HEK293 (cell line): ENCODE measurements at regions not wholly inside any gene's neighbourhood (a gene's known extent, or its start where the extent isn't known, plus 50 kb on each side); places are given as distances from the start of the nearest gene placed in this dataset.

Source experiments
- CTCF ChIA-PET: fragments of 350-600 bp; formaldehyde crosslinking; extraction: SDS; loops from one replicate; lab custom pipeline; 2021; ENCODE audit warnings: antibody characterized with exemption; lab: Yijun Ruan, JAX
- POLR2A ChIA-PET: fragments of 300-600 bp; formaldehyde crosslinking; extraction: SDS; loops from one replicate; lab custom pipeline; 2020; ENCODE audit warnings: antibody characterized with exemption, inconsistent platforms; lab: Yijun Ruan, JAX
- H3K27ac ChIP-seq: fragments of 200-500 bp; sonication (Bioruptor generic); 2 replicates; pipeline ENCODE4 v1.5.1; 2014; ENCODE audit warnings: low read depth, low read length, control low read depth, inconsistent platforms; ENCODE audit errors: extremely low read depth
- H3K36me3 ChIP-seq, 2 experiments: fragments of 200-500 bp in 1 of 2; sonication (Bioruptor generic) in 1 of 2; 1 replicate in 1 of 2; 2 replicates in 1 of 2; pipeline ENCODE4 v1.5.1; 2014 to 2017; ENCODE audit warnings: inconsistent platforms in 2 of 2, low read length in 2 of 2; ENCODE audit not compliant: control insufficient read depth in 2 of 2, insufficient read depth in 1 of 2
- H3K4me1 ChIP-seq: fragments of 200-500 bp; sonication (Bioruptor generic); 2 replicates; pipeline ENCODE4 v1.5.1; 2014; ENCODE audit warnings: mild to moderate bottlenecking, low read length, inconsistent platforms; ENCODE audit not compliant: control insufficient read depth, insufficient read depth
- H3K4me3 ChIP-seq: 2 replicates; pipeline ENCODE4 v1.5.1; 2011; ENCODE audit warnings: low read depth, mild to moderate bottlenecking, control low read depth, low read length, moderate library complexity
- H3K9me3 ChIP-seq: fragments of 200-500 bp; sonication (Bioruptor generic); 2 replicates; pipeline ENCODE4 v1.5.1; 2014; ENCODE audit warnings: low read depth, low read length, inconsistent platforms; ENCODE audit not compliant: control insufficient read depth, insufficient read depth
- OVOL3 ChIP-seq: fragments of 450-650 bp; formaldehyde crosslinking; IDR thresholded peaks from 2 replicates; pipeline ENCODE4 v1.5.1; 2016; ENCODE audit warnings: missing biosample characterization, missing genetic modification characterization
- SCRT1 ChIP-seq: fragments of 450-650 bp; formaldehyde crosslinking; IDR thresholded peaks from 2 replicates; pipeline ENCODE4 v1.5.1; 2016; ENCODE audit warnings: missing biosample characterization, missing genetic modification characterization, borderline replicate concordance
- SETDB1 ChIP-seq: IDR thresholded peaks from one replicate; pipeline ENCODE4 v1.6.1; 2017; ENCODE audit warnings: mild to moderate bottlenecking, low read length, moderate library complexity, mixed read lengths; ENCODE audit not compliant: insufficient read length
- TRIM28 ChIP-seq: IDR thresholded peaks from 2 replicates; pipeline ENCODE4 v1.6.1; 2011; ENCODE audit warnings: low read length, control low read depth, borderline replicate concordance
- YY1 ChIP-seq: fragments of 450-650 bp; formaldehyde crosslinking; IDR thresholded peaks from 2 replicates; pipeline ENCODE4 v1.5.1; 2018; ENCODE audit warnings: missing biosample characterization, missing genetic modification characterization
- ZBTB20 ChIP-seq: fragments of 450-650 bp; formaldehyde crosslinking; IDR thresholded peaks from 2 replicates; pipeline ENCODE4 v1.5.1; 2016; ENCODE audit warnings: missing biosample characterization, missing genetic modification characterization
- ZBTB21 ChIP-seq: fragments of 450-650 bp; formaldehyde crosslinking; IDR thresholded peaks from 2 replicates; pipeline ENCODE4 v1.5.1; 2017; ENCODE audit warnings: missing biosample characterization, missing genetic modification characterization
- ZNF155 ChIP-seq: fragments of 450-650 bp; formaldehyde crosslinking; IDR thresholded peaks from 2 replicates; pipeline ENCODE4 v1.5.1; 2016; ENCODE audit warnings: missing biosample characterization, missing genetic modification characterization
- ZNF529 ChIP-seq: fragments of 450-650 bp; formaldehyde crosslinking; IDR thresholded peaks from 2 replicates; pipeline ENCODE4 v1.5.1; 2017; ENCODE audit warnings: missing genetic modification characterization, missing biosample characterization; ENCODE audit not compliant: insufficient replicate concordance
- ZNF530 ChIP-seq: fragments of 450-650 bp; formaldehyde crosslinking; IDR thresholded peaks from 2 replicates; pipeline ENCODE4 v1.5.1; 2016; ENCODE audit warnings: low read depth, missing biosample characterization, missing genetic modification characterization
- ZNF544 ChIP-seq: fragments of 450-650 bp; formaldehyde crosslinking; IDR thresholded peaks from 2 replicates; pipeline ENCODE4 v1.5.0; 2017; ENCODE audit warnings: missing biosample characterization, missing genetic modification characterization
- ZNF549 ChIP-seq: fragments of 450-650 bp; IDR thresholded peaks from 2 replicates; pipeline ENCODE4 v1.5.1; 2018; ENCODE audit warnings: missing biosample characterization, missing genetic modification characterization, mild to moderate bottlenecking, inconsistent platforms, moderate library complexity
- ZNF555 ChIP-seq: fragments of 450-650 bp; formaldehyde crosslinking; conservative IDR thresholded peaks from 2 replicates; pipeline ENCODE4 v1.5.1; 2017; ENCODE audit warnings: missing biosample characterization, mild to moderate bottlenecking, missing genetic modification characterization, inconsistent platforms
- ZNF596 ChIP-seq: fragments of 450-650 bp; IDR thresholded peaks from 2 replicates; pipeline ENCODE4 v1.5.0; 2018; ENCODE audit warnings: missing biosample characterization, mild to moderate bottlenecking, missing genetic modification characterization, moderate library complexity
- ZNF701 ChIP-seq: fragments of 450-650 bp; formaldehyde crosslinking; IDR thresholded peaks from 2 replicates; pipeline ENCODE4 v1.5.1; 2016; ENCODE audit warnings: missing biosample characterization, missing genetic modification characterization
- ZNF792 ChIP-seq: fragments of 450-650 bp; formaldehyde crosslinking; IDR thresholded peaks from 2 replicates; pipeline ENCODE4 v1.5.1; 2016; ENCODE audit warnings: missing biosample characterization, missing genetic modification characterization
- TF ChIP-seq, protein P1 (sequence below): fragments of 450-650 bp; formaldehyde crosslinking; IDR thresholded peaks from 2 replicates; pipeline ENCODE4 v1.5.1; 2016; ENCODE audit warnings: missing biosample characterization, missing genetic modification characterization
- TF ChIP-seq, protein P2 (sequence below): fragments of 450-650 bp; formaldehyde crosslinking; IDR thresholded peaks from 2 replicates; pipeline ENCODE4 v1.5.1; 2016; ENCODE audit warnings: missing biosample characterization, missing genetic modification characterization, low read depth

GRCh38 chr9:115943431-115944165, 210.0 kb upstream of the PAPPA start (continued):
- TF ChIP-seq, protein P1, sequence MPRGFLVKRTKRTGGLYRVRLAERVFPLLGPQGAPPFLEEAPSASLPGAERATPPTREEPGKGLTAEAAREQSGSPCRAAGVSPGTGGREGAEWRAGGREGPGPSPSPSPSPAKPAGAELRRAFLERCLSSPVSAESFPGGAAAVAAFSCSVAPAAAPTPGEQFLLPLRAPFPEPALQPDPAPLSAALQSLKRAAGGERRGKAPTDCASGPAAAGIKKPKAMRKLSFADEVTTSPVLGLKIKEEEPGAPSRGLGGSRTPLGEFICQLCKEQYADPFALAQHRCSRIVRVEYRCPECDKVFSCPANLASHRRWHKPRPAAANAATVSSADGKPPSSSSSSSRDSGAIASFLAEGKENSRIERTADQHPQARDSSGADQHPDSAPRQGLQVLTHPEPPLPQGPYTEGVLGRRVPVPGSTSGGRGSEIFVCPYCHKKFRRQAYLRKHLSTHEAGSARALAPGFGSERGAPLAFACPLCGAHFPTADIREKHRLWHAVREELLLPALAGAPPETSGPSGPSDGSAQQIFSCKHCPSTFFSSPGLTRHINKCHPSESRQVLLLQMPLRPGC = no peak

DNA sequence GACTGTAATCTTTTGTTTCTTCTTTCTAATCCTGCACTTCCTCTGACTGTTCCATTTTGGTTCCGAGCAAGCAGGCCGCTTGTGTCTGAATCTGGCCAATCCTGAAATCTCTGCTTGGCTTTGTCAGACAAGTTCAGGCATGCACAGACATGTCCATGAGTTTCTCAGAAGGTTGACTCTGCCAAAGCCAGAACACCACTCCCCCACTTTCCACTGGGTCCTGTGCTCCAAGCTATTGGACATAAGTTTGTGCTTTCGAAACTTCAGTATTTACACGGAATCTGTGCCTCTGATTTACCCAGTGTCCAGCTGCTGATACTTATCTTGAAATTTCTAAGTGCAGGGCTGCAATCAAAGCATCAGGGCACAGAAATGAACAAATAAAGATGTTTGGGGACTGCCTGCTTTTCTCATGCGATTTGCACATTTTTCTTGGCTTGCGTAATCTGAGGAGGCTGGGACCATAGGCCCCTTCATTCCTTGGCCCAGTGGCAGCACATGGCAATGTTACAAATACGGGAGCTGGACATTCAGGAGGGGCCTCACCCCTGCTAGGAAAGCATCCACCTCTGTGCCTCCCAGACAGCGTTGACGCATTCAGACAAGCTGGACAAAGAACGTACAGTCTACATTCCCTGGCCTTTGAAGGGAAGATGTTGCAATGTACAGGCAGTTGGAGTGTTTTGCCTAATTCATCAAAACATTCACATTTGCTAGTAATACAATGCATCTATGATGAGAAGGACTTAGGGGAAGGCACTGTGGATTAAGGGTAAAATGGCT, 209.2 kb upstream of the PAPPA start:
- TF ChIP-seq ZNF529 (tag by site-specific recombination) (no peak), TRIM28 (0 out of 2 replicates have a peak, but pooled peaks have one; percentile 69), SETDB1 (no peak), OVOL3 (tag by site-specific recombination) (no peak), SCRT1 (tag by site-specific recombination) (no peak)
- peak overlapping the region; percentile 38; the same call in 1 of the 2 replicates for H3K27ac ChIP-seq
- H3K4me1 ChIP-seq = no peaks in the 10 kb centered on the region
- ChIA-PET CTCF (interaction anchor here (0.5 kb wide), 1 partner anchor 366 kb away, joined by 6 read pairs; no protein-coding TSS in a partner anchor), POLR2A (no interaction called here)
- H3K4me3 ChIP-seq = no peak overlapping the region
- H3K36me3 ChIP-seq = no peaks in the 10 kb centered on the region
- no peaks in the 10 kb centered on the region for H3K9me3 ChIP-seq

DNA sequence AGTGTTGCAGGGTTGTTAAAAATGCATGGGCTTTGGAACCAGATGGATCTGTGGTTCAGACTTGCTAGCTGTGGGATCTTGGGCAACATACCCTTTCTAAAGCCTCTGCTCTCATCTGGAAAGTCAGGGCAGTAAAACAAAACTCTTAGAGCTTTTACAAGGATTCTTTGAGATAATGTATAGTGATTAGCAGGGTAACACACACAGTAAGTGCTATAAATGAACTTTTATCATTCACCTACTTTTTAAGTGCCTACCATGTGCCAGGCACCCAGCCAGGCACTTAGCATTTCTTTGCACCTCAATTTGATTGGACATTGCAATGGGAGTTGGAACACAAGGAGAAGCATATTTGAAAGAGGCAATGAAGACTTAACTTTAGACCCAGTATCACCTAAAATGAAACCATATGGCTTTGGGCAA, 208.6 kb upstream of the PAPPA start:
- no peaks in the 10 kb centered on the region for H3K9me3 ChIP-seq
- H3K27ac ChIP-seq = no peak overlapping the region
- H3K4me3 ChIP-seq = no peak overlapping the region
- no peaks in the 10 kb centered on the region for H3K4me1 ChIP-seq
- no peaks in the 10 kb centered on the region for H3K36me3 ChIP-seq
- ChIA-PET CTCF (interaction anchor here (0.5 kb wide), 1 partner anchor 367 kb away, joined by 6 read pairs; no protein-coding TSS in a partner anchor), POLR2A (no interaction called here)
- TF ChIP-seq YY1 (tag by site-specific recombination) (no peak), ZNF155 (tag by site-specific recombination) (no peak), ZNF555 (tag by site-specific recombination) (no peak), ZNF596 (tag by site-specific recombination) (no peak), ZBTB21 (no peak), ZNF549 (tag by site-specific recombination) (no peak), ZNF544 (tag by site-specific recombination) (no peak), ZNF701 (no peak), ZNF530 (no peak)

DNA sequence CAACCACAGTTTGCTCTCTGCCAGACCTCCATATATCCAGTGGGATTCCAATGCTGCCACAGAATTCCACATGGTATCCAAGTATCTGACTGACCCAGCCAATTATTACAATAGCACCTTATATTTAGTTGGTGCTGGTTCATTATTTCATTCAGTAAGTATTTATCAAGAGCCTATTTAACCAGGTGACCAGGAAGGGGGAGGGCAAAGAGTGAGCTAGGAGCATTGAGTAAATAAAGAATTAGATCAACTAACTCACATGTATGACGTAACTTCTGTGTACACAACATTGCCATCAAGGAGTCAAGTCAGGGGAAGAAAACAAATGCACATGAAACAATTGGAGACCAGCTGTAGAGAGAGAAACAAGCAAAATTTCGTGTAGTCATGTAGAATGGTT, 207.1 kb upstream of the PAPPA start:
- TF ChIP-seq ZNF792 (tag by site-specific recombination) (no peak), ZBTB20 (tag by site-specific recombination) (no peak), ZNF544 (tag by site-specific recombination) (no peak)
- TF ChIP-seq, protein P2, sequence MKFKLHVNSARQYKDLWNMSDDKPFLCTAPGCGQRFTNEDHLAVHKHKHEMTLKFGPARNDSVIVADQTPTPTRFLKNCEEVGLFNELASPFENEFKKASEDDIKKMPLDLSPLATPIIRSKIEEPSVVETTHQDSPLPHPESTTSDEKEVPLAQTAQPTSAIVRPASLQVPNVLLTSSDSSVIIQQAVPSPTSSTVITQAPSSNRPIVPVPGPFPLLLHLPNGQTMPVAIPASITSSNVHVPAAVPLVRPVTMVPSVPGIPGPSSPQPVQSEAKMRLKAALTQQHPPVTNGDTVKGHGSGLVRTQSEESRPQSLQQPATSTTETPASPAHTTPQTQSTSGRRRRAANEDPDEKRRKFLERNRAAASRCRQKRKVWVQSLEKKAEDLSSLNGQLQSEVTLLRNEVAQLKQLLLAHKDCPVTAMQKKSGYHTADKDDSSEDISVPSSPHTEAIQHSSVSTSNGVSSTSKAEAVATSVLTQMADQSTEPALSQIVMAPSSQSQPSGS (tag by site-specific recombination) = 0 out of 2 replicates have a peak, but pooled peaks have one; percentile 5
- no peaks in the 10 kb centered on the region for H3K9me3 ChIP-seq
- CTCF ChIA-PET = no interaction called here
- H3K4me1 ChIP-seq = no peaks in the 10 kb centered on the region
- H3K27ac ChIP-seq = no peak overlapping the region
- no peak overlapping the region for H3K4me3 ChIP-seq
- POLR2A ChIA-PET = no interaction called here
- H3K36me3 ChIP-seq = no peaks in the 10 kb centered on the region
